GM23338 (cell line): ENCODE measurements at regions not wholly inside any gene's neighbourhood (a gene's known extent, or its start where the extent isn't known, plus 50 kb on each side); places are given as distances from the start of the nearest gene placed in this dataset.

ENCODE experiments used
- ATAC-seq: fragments of 200-7000 bp; cut with Tn5 transposase; 3 replicates; pipeline ENCODE4 v1.9.1; 2020
- DNase-seq: peaks from one replicate; pipeline ENCODE4 v3.0.0-alpha.2; 2015; ENCODE audit warnings: low spot score
- H2AFZ ChIP-seq: fragments of 200-600 bp; sonication (generic); 2 replicates; pipeline ENCODE4 v1.8.0; 2016; ENCODE audit warnings: antibody characterized with exemption, mild to moderate bottlenecking, moderate library complexity
- H3F3A ChIP-seq: fragments of 200-600 bp; sonication (generic); replicated peaks from 2 replicates; pipeline ENCODE4 v1.8.0; 2017; ENCODE audit warnings: antibody characterized with exemption, mixed run types, low read depth
- H3K27ac ChIP-seq: fragments of 200-600 bp; sonication (generic); 2 replicates; pipeline ENCODE4 v1.6.1; 2016; ENCODE audit warnings: low read depth
- H3K27me3 ChIP-seq: fragments of 200-600 bp; sonication (generic); 2 replicates; pipeline ENCODE4 v1.8.0; 2016; ENCODE audit warnings: mild to moderate bottlenecking, mixed run types, moderate library complexity; ENCODE audit not compliant: insufficient read depth
- H3K36me3 ChIP-seq: fragments of 200-600 bp; sonication (generic); 2 replicates; pipeline ENCODE4 v1.8.0; 2016; ENCODE audit warnings: mild to moderate bottlenecking; ENCODE audit not compliant: insufficient read depth
- H3K4me1 ChIP-seq: fragments of 200-600 bp; sonication (generic); 2 replicates; pipeline ENCODE4 v1.8.0; 2016; ENCODE audit warnings: mild to moderate bottlenecking, moderate library complexity; ENCODE audit not compliant: insufficient read depth
- H3K4me2 ChIP-seq: fragments of 200-600 bp; sonication (generic); 2 replicates; pipeline ENCODE4 v1.7.1; 2017; ENCODE audit warnings: mixed run types
- H3K4me3 ChIP-seq: fragments of 200-600 bp; sonication (generic); 2 replicates; pipeline ENCODE4 v1.6.1; 2016; ENCODE audit warnings: mixed run types
- H3K79me2 ChIP-seq: fragments of 200-600 bp; sonication (generic); replicated peaks from 2 replicates; pipeline ENCODE4 v1.8.0; 2017; ENCODE audit warnings: mild to moderate bottlenecking; ENCODE audit not compliant: insufficient read depth
- H3K9me2 ChIP-seq: fragments of 200-600 bp; sonication (generic); 2 replicates; pipeline ENCODE4 v1.8.0; 2017; ENCODE audit not compliant: insufficient read depth
- H4K20me1 ChIP-seq: fragments of 200-600 bp; sonication (generic); replicated peaks from 2 replicates; pipeline ENCODE4 v1.8.0; 2017; ENCODE audit warnings: mild to moderate bottlenecking; ENCODE audit not compliant: insufficient read depth
- H3K27ac Mint-ChIP-seq: 2 replicates; pipeline ENCODE4 v1.8.0; 2020; ENCODE audit warnings: inconsistent platforms, mild to moderate bottlenecking, moderate library complexity, mixed read lengths
- H3K27me3 Mint-ChIP-seq: 3 replicates; pipeline ENCODE4 v1.8.0; 2022; ENCODE audit warnings: low read depth, mild to moderate bottlenecking, moderate library complexity, mixed read lengths, inconsistent platforms; ENCODE audit not compliant: insufficient read depth, poor library complexity
- H3K36me3 Mint-ChIP-seq: 3 replicates; pipeline ENCODE4 v1.8.0; 2021; ENCODE audit warnings: low read depth, mild to moderate bottlenecking, inconsistent platforms, moderate library complexity, mixed read lengths
- H3K4me1 Mint-ChIP-seq: 3 replicates; pipeline ENCODE4 v1.8.0; 2020; ENCODE audit warnings: mild to moderate bottlenecking, inconsistent platforms, mixed read lengths
- H3K4me3 Mint-ChIP-seq: 3 replicates; pipeline ENCODE4 v1.8.0; 2021; ENCODE audit warnings: moderate library complexity, mild to moderate bottlenecking, inconsistent platforms, mixed read lengths
- H3K9me3 Mint-ChIP-seq: 3 replicates; pipeline ENCODE4 v1.8.0; 2020; ENCODE audit warnings: moderate library complexity, mild to moderate bottlenecking, inconsistent platforms, mixed read lengths
- CREB1 ChIP-seq: fragments of 250-450 bp; sonication (Bioruptor Pico); IDR thresholded peaks from 2 replicates; pipeline ENCODE4 v1.5.0; 2020; ENCODE audit warnings: low read depth, mild to moderate bottlenecking, moderate library complexity
- CTCF ChIP-seq, 2 experiments: fragments of 200-600 bp in 1 of 2; sonication (generic) in 1 of 2; conservative IDR thresholded peaks; 2 replicates each; pipeline versions ENCODE4 v1.5.1 to v1.6.1; 2016 to 2017; ENCODE audit warnings: antibody characterized with exemption in 2 of 2, low read depth in 2 of 2, mild to moderate bottlenecking in 2 of 2, moderate library complexity in 1 of 2
- ETS1 ChIP-seq: IDR thresholded peaks from 2 replicates; pipeline ENCODE4 v1.6.1; 2016; ENCODE audit warnings: antibody characterized with exemption
- EZH2 ChIP-seq: fragments of 200-600 bp; sonication (generic); IDR thresholded peaks from one replicate; pipeline ENCODE4 v1.8.0; 2017; ENCODE audit warnings: antibody characterized with exemption, mild to moderate bottlenecking, low read depth; ENCODE audit not compliant: unreplicated experiment
- EZH2phosphoT487 ChIP-seq: fragments of 200-600 bp; sonication (generic); IDR thresholded peaks from one replicate; pipeline ENCODE4 v1.8.1; 2018; ENCODE audit warnings: antibody characterized with exemption; ENCODE audit not compliant: unreplicated experiment
- JUNB ChIP-seq: IDR thresholded peaks from one replicate; pipeline ENCODE4 v1.6.1; 2016; ENCODE audit warnings: antibody characterized with exemption; ENCODE audit not compliant: unreplicated experiment
- POLR2AphosphoS5 ChIP-seq: IDR thresholded peaks from 2 replicates; pipeline ENCODE4 v1.6.1; 2016; ENCODE audit warnings: antibody characterized with exemption, low read depth
- REST ChIP-seq: IDR thresholded peaks from one replicate; pipeline ENCODE4 v1.6.1; 2018; ENCODE audit warnings: antibody characterized with exemption; ENCODE audit not compliant: unreplicated experiment
- STAT1 ChIP-seq: IDR thresholded peaks from one replicate; pipeline ENCODE4 v1.6.1; 2016; ENCODE audit warnings: antibody characterized with exemption; ENCODE audit not compliant: unreplicated experiment
- ZNF114 ChIP-seq: fragments of 250-450 bp; sonication (Bioruptor Pico); IDR thresholded peaks from 2 replicates; pipeline ENCODE4 v1.5.0; 2020; ENCODE audit warnings: mild to moderate bottlenecking, moderate library complexity
- ZNF331 ChIP-seq: fragments of 250-450 bp; sonication (Bioruptor Pico); IDR thresholded peaks from 2 replicates; pipeline ENCODE4 v1.5.0; 2020; ENCODE audit warnings: low read depth, mild to moderate bottlenecking, moderate library complexity

GRCh38 chr5:91277093-91277626, 106.0 kb downstream of the ARRDC3 start (continued):
- TF ChIP-seq JUNB = no peak
- no peak for TF ChIP-seq ZNF114 (CRISPR knock-in tag)
- TF ChIP-seq CREB1 (CRISPR knock-in tag) = no peak
- no peak for TF ChIP-seq EZH2
- no peak for TF ChIP-seq POLR2AphosphoS5
- TF ChIP-seq ETS1 = no peak

- Mint-ChIP-seq H3K36me3 (no peaks in the 10 kb centered on the region), H3K27me3 (no peaks in the 10 kb centered on the region), H3K9me3 (no peaks in the 10 kb centered on the region), H3K4me1 (peaks cover 6% of the 10 kb centered on the region; the same call in 2 of the 3 replicates), H3K4me3 (no peak overlapping the region), H3K27ac (no peak overlapping the region; the same call in 1 of the 2 replicates)
- peak overlapping the region; percentile 95; the same call in 1 of the 2 replicates for H2AFZ ChIP-seq
- no peak overlapping the region for H3K27ac ChIP-seq
- no peaks in the 10 kb centered on the region for H3K36me3 ChIP-seq
- no peak for DNase-seq
- 0 out of 2 replicates have a peak, but pooled peaks cover 5% of the 10 kb centered on the region for H3K9me2 ChIP-seq
- H3K4me1 ChIP-seq = no peaks in the 10 kb centered on the region; the same call in 1 of the 2 replicates
- H4K20me1 ChIP-seq = no peaks in the 10 kb centered on the region
- no peaks in the 10 kb centered on the region for H3K79me2 ChIP-seq
- no peaks in the 10 kb centered on the region for H3F3A ChIP-seq
- no peak overlapping the region for H3K4me2 ChIP-seq
- H3K27me3 ChIP-seq = peaks cover under 1% of the 10 kb centered on the region; the same call in 1 of the 2 replicates
- ATAC-seq = no peak
- no peak overlapping the region for H3K4me3 ChIP-seq
- TF ChIP-seq EZH2phosphoT487 (no peak), STAT1 (no peak), EZH2 (no peak), ZNF331 (CRISPR knock-in tag) (no peak), POLR2AphosphoS5 (no peak), JUNB (no peak), REST (no peak), CTCF (conservative IDR thresholded peaks at IDR 0.05; ENCODE audit: low read depth in 2 of 2) (no peak), ETS1 (no peak), CREB1 (CRISPR knock-in tag) (no peak)
These were observed 110.3 kb downstream of the ARRDC3 start for GRCh38 chr5:91272858-91273257.
